Midbrain (tissue), 1 donor: ENCODE measurements at regions not wholly inside any gene's neighbourhood (a gene's known extent, or its start where the extent isn't known, plus 50 kb on each side); places are given as distances from the start of the nearest gene placed in this dataset.
"Not testable (repeated sequence)": the region's sequence is repeated elsewhere in the genome, so short reads cannot be mapped to it uniquely, and the experiment has no call there.

Experiments
- DNase-seq: peaks from one replicate; lab custom pipeline; 2025; lab: John Stamatoyannopoulos, UW

GRCh38 chr11:109939166-109939810, 153.9 kb upstream of the ZC3H12C start:
- DNase-seq: peak; percentile 62

GRCh38 chr11:109940816-109941215, 152.4 kb upstream of the ZC3H12C start:
- DNase-seq: no peak

GRCh38 chr11:109945626-109946321, 147.4 kb upstream of the ZC3H12C start:
- no peak for DNase-seq

GRCh38 chr11:109946322-109946846, 146.8 kb upstream of the ZC3H12C start:
- peak; percentile 90 for DNase-seq

GRCh38 chr11:109954534-109954933, 138.7 kb upstream of the ZC3H12C start:
- DNase-seq: no peak

GRCh38 chr11:109956124-109956793, 136.9 kb upstream of the ZC3H12C start:
- no peak for DNase-seq

- DNase-seq: no peak
These were observed 136.2 kb upstream of the ZC3H12C start for GRCh38 chr11:109957000-109957399.

- no peak for DNase-seq
These were observed 135.6 kb upstream of the ZC3H12C start for GRCh38 chr11:109957601-109958000.

GRCh38 chr11:109958131-109958820, 134.9 kb upstream of the ZC3H12C start:
- DNase-seq: no peak

GRCh38 chr11:109958821-109959166, 134.4 kb upstream of the ZC3H12C start:
- no peak for DNase-seq

GRCh38 chr11:109960831-109961230, 132.4 kb upstream of the ZC3H12C start:
- DNase-seq: peak; percentile 28

GRCh38 chr11:109961261-109961660, 131.9 kb upstream of the ZC3H12C start:
- no peak for DNase-seq

- DNase-seq: no peak
These were observed 130.1 kb upstream of the ZC3H12C start for GRCh38 chr11:109963101-109963500.

GRCh38 chr11:109964487-109964886, 128.7 kb upstream of the ZC3H12C start:
- no peak for DNase-seq

- not testable (repeated sequence) for DNase-seq
These were observed 127.7 kb upstream of the ZC3H12C start for GRCh38 chr11:109965445-109965844.

GRCh38 chr11:109965926-109966325, 127.3 kb upstream of the ZC3H12C start:
- not testable (repeated sequence) for DNase-seq

- not testable (repeated sequence) for DNase-seq
These were observed 126.1 kb upstream of the ZC3H12C start for GRCh38 chr11:109967136-109967535.

- DNase-seq: no peak
These were observed 124.9 kb upstream of the ZC3H12C start for GRCh38 chr11:109968299-109968698.

- DNase-seq: no peak
These were observed 124.4 kb upstream of the ZC3H12C start for GRCh38 chr11:109968781-109969180.

- DNase-seq: no peak
These were observed 122.5 kb upstream of the ZC3H12C start for GRCh38 chr11:109970516-109971183.

GRCh38 chr11:109971184-109971523, 122.0 kb upstream of the ZC3H12C start:
- DNase-seq: peak; percentile 31

GRCh38 chr11:109972181-109972715, 120.9 kb upstream of the ZC3H12C start:
- peak; percentile 10 for DNase-seq
